SK-N-SH (cell line): ENCODE measurements at regions not wholly inside any gene's neighbourhood (a gene's known extent, or its start where the extent isn't known, plus 50 kb on each side); places are given as distances from the start of the nearest gene placed in this dataset.

Source experiments
- CTCF ChIA-PET: fragments of 300-600, 350-600 bp; formaldehyde crosslinking; extraction: SDS; loops from one replicate; lab custom pipeline; 2021; lab: Yijun Ruan, JAX
- POLR2A ChIA-PET: fragments of 350-600 bp; sonication (Branson Sonifier 250); formaldehyde crosslinking; extraction: SDS; loops from one replicate; lab custom pipeline; 2020; ENCODE audit warnings: antibody characterized with exemption, inconsistent platforms; lab: Yijun Ruan, JAX
- DNase-seq: peaks from one replicate; pipeline ENCODE4 v3.0.0; 2012
- H2AFZ ChIP-seq: fragments of 200-600 bp; sonication (generic); 2 replicates; pipeline ENCODE4 v1.8.1; 2016; ENCODE audit warnings: antibody characterized with exemption, mild to moderate bottlenecking, low read depth
- H3F3A ChIP-seq: fragments of 200-600 bp; sonication (generic); replicated peaks from 2 replicates; pipeline ENCODE3; 2016; ENCODE audit warnings: antibody characterized with exemption, mild to moderate bottlenecking; ENCODE audit not compliant: insufficient read depth
- H3K27ac ChIP-seq, 2 experiments: fragments of 200-500 bp in 1 of 2; fragments of 200-600 bp in 1 of 2; sonication (Bioruptor generic) in 1 of 2; sonication (generic), shearing (Covaris generic) in 1 of 2; 2 replicates each; pipeline versions ENCODE4 v1.5.1 to v1.6.1; 2014 to 2016; ENCODE audit warnings: low read depth in 2 of 2, inconsistent platforms in 1 of 2, low read length in 1 of 2, mild to moderate bottlenecking in 1 of 2, mixed read lengths in 1 of 2
- H3K27me3 ChIP-seq: fragments of 200-600 bp; sonication (generic), shearing (Covaris generic); 2 replicates; pipeline ENCODE4 v1.6.1; 2016; ENCODE audit warnings: mixed run types; ENCODE audit not compliant: insufficient read depth
- H3K36me3 ChIP-seq, 2 experiments: fragments of 200-500 bp in 1 of 2; fragments of 200-600 bp in 1 of 2; sonication (Bioruptor generic) in 1 of 2; sonication (generic) in 1 of 2; replicated peaks in 1 of 2; 2 replicates each; pipeline versions ENCODE3 to v1.5.1; 2014 to 2016; ENCODE audit warnings: low read length in 1 of 2, mild to moderate bottlenecking in 1 of 2; ENCODE audit not compliant: insufficient read depth in 2 of 2, control insufficient read depth in 1 of 2
- H3K4me1 ChIP-seq, 2 experiments: fragments of 200-500 bp in 1 of 2; fragments of 200-600 bp in 1 of 2; sonication (Bioruptor generic) in 1 of 2; sonication (generic), shearing (Covaris generic) in 1 of 2; 2 replicates each; pipeline versions ENCODE4 v1.5.1 to v1.6.1; 2014 to 2016; ENCODE audit warnings: low read depth in 1 of 2, low read length in 1 of 2, mixed run types in 1 of 2; ENCODE audit not compliant: insufficient read depth in 2 of 2, control insufficient read depth in 1 of 2
- H3K4me2 ChIP-seq: fragments of 200-600 bp; sonication (generic), shearing (Covaris generic); 2 replicates; pipeline ENCODE4 v1.6.1; 2017; ENCODE audit warnings: mixed run types
- H3K4me3 ChIP-seq, 2 experiments: fragments of 200-500 bp in 1 of 2; fragments of 200-600 bp in 1 of 2; sonication (Bioruptor generic) in 1 of 2; sonication (generic), shearing (Covaris generic) in 1 of 2; 2 replicates each; pipeline versions ENCODE4 v1.5.1 to v1.8.1; 2014 to 2016; ENCODE audit warnings: low read depth in 2 of 2, inconsistent platforms in 1 of 2, low read length in 1 of 2, mild to moderate bottlenecking in 1 of 2, mixed read lengths in 1 of 2, moderate library complexity in 1 of 2
- H3K79me2 ChIP-seq: fragments of 200-600 bp; sonication (generic); 2 replicates; pipeline ENCODE4 v1.8.1; 2017; ENCODE audit warnings: mild to moderate bottlenecking; ENCODE audit not compliant: insufficient read depth
- H3K9ac ChIP-seq: fragments of 200-600 bp; sonication (generic); 2 replicates; pipeline ENCODE4 v1.6.1; 2017; ENCODE audit warnings: mixed run types
- H3K9me2 ChIP-seq: fragments of 200-600 bp; sonication (generic); 2 replicates; pipeline ENCODE4 v1.6.1; 2017; ENCODE audit warnings: mixed run types
- H3K9me3 ChIP-seq: fragments of 200-600 bp; sonication (generic); 2 replicates; pipeline ENCODE4 v1.6.1; 2017; ENCODE audit warnings: mixed run types, mild to moderate bottlenecking, moderate library complexity
- H4K20me1 ChIP-seq: fragments of 200-600 bp; sonication (generic); 2 replicates; pipeline ENCODE4 v1.6.1; 2017; ENCODE audit warnings: mild to moderate bottlenecking, mixed run types; ENCODE audit not compliant: insufficient read depth
- CHD2 ChIP-seq: fragments of 150-350 bp; IDR thresholded peaks from 2 replicates; pipeline ENCODE4 v1.6.1; 2018; ENCODE audit warnings: low read length; ENCODE audit not compliant: partially characterized antibody
- CTCF ChIP-seq: fragments of 200-600 bp; sonication (generic); IDR thresholded peaks from 2 replicates; pipeline ENCODE4 v1.6.1; 2017; ENCODE audit warnings: antibody characterized with exemption, mild to moderate bottlenecking, moderate library complexity
- ELF1 ChIP-seq: IDR thresholded peaks from 2 replicates; pipeline ENCODE4 v1.4.0; 2012
- FOSL2 ChIP-seq: IDR thresholded peaks from 2 replicates; pipeline ENCODE4 v1.4.0; 2012; ENCODE audit warnings: low read depth, mild to moderate bottlenecking, moderate library complexity, borderline replicate concordance
- FOXJ3 ChIP-seq: sonication (generic); formaldehyde crosslinking; IDR thresholded peaks from 2 replicates; pipeline ENCODE4 v1.5.1; 2020; ENCODE audit warnings: mild to moderate bottlenecking, missing genetic modification reagents
- GABPA ChIP-seq: IDR thresholded peaks from 2 replicates; pipeline ENCODE4 v1.4.0; 2012; ENCODE audit warnings: low read depth, mild to moderate bottlenecking
- GATA2 ChIP-seq: sonication (generic); formaldehyde crosslinking; IDR thresholded peaks from 2 replicates; pipeline ENCODE4 v1.5.0; 2020; ENCODE audit warnings: mild to moderate bottlenecking, missing genetic modification reagents
- IRF3 ChIP-seq: fragments of 150-350 bp; IDR thresholded peaks from 2 replicates; pipeline ENCODE4 v1.6.1; 2016; ENCODE audit warnings: mild to moderate bottlenecking, low read depth, low read length
- MEF2A ChIP-seq: IDR thresholded peaks from 2 replicates; pipeline ENCODE4 v1.4.0; 2012; ENCODE audit warnings: low read depth, borderline replicate concordance
- MXI1 ChIP-seq: IDR thresholded peaks from 2 replicates; pipeline ENCODE4 v1.6.1; 2012; ENCODE audit warnings: mild to moderate bottlenecking, low read depth, low read length, improper control_type of control experiment
- NFIC ChIP-seq: IDR thresholded peaks from 2 replicates; pipeline ENCODE4 v1.4.0; 2012; ENCODE audit warnings: borderline replicate concordance
- NRF1 ChIP-seq: IDR thresholded peaks from 2 replicates; pipeline ENCODE4 v1.6.1; 2012; ENCODE audit warnings: low read depth, mild to moderate bottlenecking, low read length
- PBX3 ChIP-seq: IDR thresholded peaks from 2 replicates; pipeline ENCODE4; 2012
- POLR2AphosphoS5 ChIP-seq: IDR thresholded peaks from 2 replicates; pipeline ENCODE4 v1.6.1; 2012; ENCODE audit warnings: low read depth, low read length
- RCOR1 ChIP-seq: fragments of 150-350 bp; IDR thresholded peaks from 2 replicates; pipeline ENCODE4 v1.6.1; 2017; ENCODE audit warnings: antibody characterized with exemption, low read length
- REST ChIP-seq: IDR thresholded peaks from 2 replicates; pipeline ENCODE4 v1.6.1; 2012; ENCODE audit warnings: mild to moderate bottlenecking, low read depth, low read length, moderate library complexity
- SIN3A ChIP-seq: IDR thresholded peaks from 2 replicates; pipeline ENCODE4 v1.6.1; 2012; ENCODE audit warnings: low read depth, mild to moderate bottlenecking, low read length, moderate library complexity, borderline replicate concordance
- SMC3 ChIP-seq: IDR thresholded peaks from 2 replicates; pipeline ENCODE4 v1.6.1; 2012; ENCODE audit warnings: low read depth, low read length, improper control_type of control experiment
- TAF1 ChIP-seq: IDR thresholded peaks from 2 replicates; pipeline ENCODE4 v1.6.1; 2012; ENCODE audit warnings: low read depth, mild to moderate bottlenecking, low read length, moderate library complexity, borderline replicate concordance
- TCF12 ChIP-seq: IDR thresholded peaks from 2 replicates; pipeline ENCODE4 v1.4.0; 2012
- TEAD4 ChIP-seq: IDR thresholded peaks from 2 replicates; pipeline ENCODE4 v1.4.0; 2012; ENCODE audit warnings: mild to moderate bottlenecking, borderline replicate concordance; ENCODE audit not compliant: insufficient read depth
- ZBTB33 ChIP-seq: IDR thresholded peaks from 2 replicates; pipeline ENCODE4 v1.4.0; 2012; ENCODE audit warnings: low read depth, borderline replicate concordance
- WGBS: methylation state at CpG from one replicate; pipeline ENCODE4 v1.1.6; 2017; ENCODE audit warnings: low lambda C conversion rate; 5-methylcytosine and 5-hydroxymethylcytosine counted together

- no peak for TF ChIP-seq REST
- no peak for TF ChIP-seq NFIC
- TF ChIP-seq FOSL2 = no peak
- TF ChIP-seq GATA2 = no peak
- no peak for TF ChIP-seq TAF1
- no peak for TF ChIP-seq MXI1
- TF ChIP-seq ELF1 = no peak
Measured at GRCh38 chr1:194624833-194625232, 1438.4 kb upstream of the B3GALT2 start (continued).

- Histone ChIP-seq H4K20me1 (no peaks in the 10 kb centered on the region), H2AFZ (no peak overlapping the region), H3K9ac (no peak overlapping the region), H3K9me3 (no peaks in the 10 kb centered on the region), H3K4me1 (no peaks in the 10 kb centered on the region; a peak in 1 of 4 replicates), H3K27me3 (no peaks in the 10 kb centered on the region), H3K4me3 (no peak overlapping the region), H3K4me2 (no peak overlapping the region), H3K79me2 (no peaks in the 10 kb centered on the region), H3K27ac (no peak overlapping the region), H3F3A (no peaks in the 10 kb centered on the region), H3K9me2 (no peaks in the 10 kb centered on the region), H3K36me3 (no peaks in the 10 kb centered on the region)
- POLR2A ChIA-PET = no interaction called here
- CTCF ChIA-PET = no interaction called here
- 20% methylated on average over 2 of the region's 2 CpGs for WGBS
- no peak for DNase-seq
- TF ChIP-seq MXI1 (no peak), NRF1 (no peak), GATA2 (no peak), GABPA (no peak), ZBTB33 (no peak), IRF3 (no peak), SMC3 (no peak), TAF1 (no peak), TCF12 (no peak), RCOR1 (no peak), FOSL2 (no peak), MEF2A (no peak), CTCF (no peak), POLR2AphosphoS5 (no peak), PBX3 (no peak), NFIC (no peak), FOXJ3 (CRISPR knock-in tag) (no peak), CHD2 (no peak), SIN3A (no peak), TEAD4 (no peak)
Measured at GRCh38 chr1:194618101-194618500, 1431.7 kb upstream of the B3GALT2 start.
